Upper lobe of right lung (tissue), 1 donor: ENCODE measurements at regions not wholly inside any gene's neighbourhood (a gene's known extent, or its start where the extent isn't known, plus 50 kb on each side); places are given as distances from the start of the nearest gene placed in this dataset.

Source experiments
- ATAC-seq: fragments of 200-7000 bp; cut with Tn5 transposase; one replicate; pipeline ENCODE4 v1.9.1; 2020; ENCODE audit warnings: mild to moderate bottlenecking, moderate library complexity
- DNase-seq: peaks from one replicate; pipeline ENCODE4 v3.0.0-alpha.2; 2020
- H3K27ac ChIP-seq: fragments of 200-600 bp; one replicate; pipeline ENCODE4 v1.8.0; 2022
- H3K27me3 ChIP-seq: fragments of 200-600 bp; one replicate; pipeline ENCODE4 v1.8.0; 2022; ENCODE audit warnings: mild to moderate bottlenecking
- H3K36me3 ChIP-seq: fragments of 200-600 bp; one replicate; pipeline ENCODE4 v1.8.0; 2022
- H3K4me1 ChIP-seq: fragments of 200-600 bp; one replicate; pipeline ENCODE4 v1.8.0; 2022
- H3K4me3 ChIP-seq: fragments of 200-600 bp; one replicate; pipeline ENCODE4 v1.8.0; 2022; ENCODE audit warnings: mild to moderate bottlenecking
- H3K9me3 ChIP-seq: fragments of 200-600 bp; one replicate; pipeline ENCODE4 v1.8.0; 2022
- CTCF ChIP-seq: fragments of 200-600 bp; IDR thresholded peaks from one replicate; pipeline ENCODE4 v1.8.0; 2022; ENCODE audit warnings: antibody characterized with exemption
- intact Hi-C: fragments of 100-400 bp; cut with DNase I; formaldehyde crosslinking; loops from one replicate; pipeline ENCODE4 v1.11.0; 2022
- donor health status: DM: no; HTN: yes; CAD: no; lungs with severe emphysema.

GRCh38 chr1:119235120-119235519 is 94.7 kb upstream of the WARS2 start:
- H3K36me3 ChIP-seq = no peaks in the 10 kb centered on the region

DNA sequence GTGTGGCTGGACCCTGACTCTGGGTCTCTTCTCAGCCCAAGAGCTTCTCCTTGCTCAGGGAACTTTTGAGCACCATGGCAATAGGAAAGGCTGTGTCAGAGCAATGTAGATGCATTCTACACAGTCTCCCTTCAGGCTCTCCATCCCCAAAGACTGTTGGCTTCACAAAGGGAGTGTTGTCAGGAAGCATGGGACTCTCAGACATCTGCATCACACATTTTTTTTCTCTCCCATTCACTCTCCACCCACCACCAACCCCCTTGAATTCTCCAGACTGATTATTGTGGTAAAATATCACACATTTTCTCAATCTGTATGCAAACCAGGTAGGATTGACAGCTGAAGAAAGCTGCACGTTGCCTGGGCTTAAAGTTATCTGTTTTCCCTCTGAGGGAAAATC is 105.4 kb upstream of the WARS2 start:
- H3K27me3 ChIP-seq = no peaks in the 10 kb centered on the region
- DNase-seq (no peak), ATAC-seq (no peak)
- TF ChIP-seq CTCF = no peak
- no peaks in the 10 kb centered on the region for H3K36me3 ChIP-seq
- no peaks in the 10 kb centered on the region for H3K9me3 ChIP-seq
- H3K4me1 ChIP-seq = no peaks in the 10 kb centered on the region
- intact Hi-C loops = no loop called here
- H3K4me3 ChIP-seq = no peak overlapping the region
- no peak overlapping the region for H3K27ac ChIP-seq

More at GRCh38 chr1:119235120-119235519, 94.7 kb upstream of the WARS2 start:
- intact Hi-C loops = no loop called here
- Histone ChIP-seq H3K27me3 (no peaks in the 10 kb centered on the region), H3K4me1 (no peaks in the 10 kb centered on the region), H3K27ac (no peak overlapping the region), H3K9me3 (no peaks in the 10 kb centered on the region), H3K4me3 (no peak overlapping the region)
- ATAC-seq (no peak), DNase-seq (no peak)
- no peak for TF ChIP-seq CTCF

GRCh38 chr1:119249283-119249682 is 108.8 kb upstream of the WARS2 start:
- ATAC-seq = no peak
- intact Hi-C loops = no loop called here
- no peaks in the 10 kb centered on the region for H3K27me3 ChIP-seq
- no peaks in the 10 kb centered on the region for H3K36me3 ChIP-seq
- DNase-seq = no peak
- TF ChIP-seq CTCF = no peak
- H3K9me3 ChIP-seq = no peaks in the 10 kb centered on the region
- no peaks in the 10 kb centered on the region for H3K4me1 ChIP-seq
- H3K27ac ChIP-seq = no peak overlapping the region
- no peak overlapping the region for H3K4me3 ChIP-seq

DNA sequence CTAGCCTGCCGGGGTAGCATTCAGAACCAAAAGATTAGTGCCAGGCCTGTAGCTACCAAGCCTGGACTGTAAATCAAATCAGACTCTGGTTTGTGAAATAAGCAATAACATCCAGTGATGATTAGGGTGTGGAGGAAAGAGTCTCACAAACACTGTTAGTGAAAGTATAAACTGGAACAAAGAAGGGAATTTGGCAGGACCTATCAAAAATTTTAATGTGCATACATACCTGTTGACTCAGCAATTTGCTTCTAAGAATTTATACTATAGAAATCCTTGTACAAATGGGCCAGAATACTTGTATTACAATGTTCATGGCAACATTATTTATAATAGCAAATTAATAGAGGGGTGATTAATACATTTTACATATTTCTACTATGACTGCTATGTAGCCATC is 109.8 kb upstream of the WARS2 start:
- Histone ChIP-seq H3K27me3 (no peaks in the 10 kb centered on the region), H3K27ac (no peak overlapping the region), H3K9me3 (no peaks in the 10 kb centered on the region), H3K4me1 (no peaks in the 10 kb centered on the region), H3K36me3 (no peaks in the 10 kb centered on the region), H3K4me3 (no peak overlapping the region)
- intact Hi-C loops = no loop called here
- DNase-seq (no peak), ATAC-seq (no peak)
- no peak for TF ChIP-seq CTCF

DNA sequence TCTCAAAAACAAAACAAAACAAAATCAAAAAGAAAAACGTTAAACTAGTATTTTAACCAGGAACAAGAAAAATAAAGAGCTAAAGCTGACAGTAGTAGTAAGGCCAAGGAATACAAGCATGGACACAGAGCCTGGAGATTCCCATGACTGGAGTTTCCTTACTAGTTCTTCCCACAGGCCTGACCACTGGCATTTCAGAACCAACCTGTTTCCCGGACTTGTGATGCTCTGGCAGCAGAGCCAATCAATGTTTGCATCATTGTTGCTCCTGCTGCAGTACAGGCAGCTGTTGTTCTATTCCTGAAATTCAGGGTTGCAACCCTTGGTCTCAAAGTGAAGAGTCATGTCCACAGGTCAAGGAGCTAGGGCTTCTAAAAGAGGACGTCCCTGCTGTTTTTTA is 111.3 kb upstream of the WARS2 start:
- intact Hi-C loops = no loop called here
- Histone ChIP-seq H3K4me3 (no peak overlapping the region), H3K9me3 (no peaks in the 10 kb centered on the region), H3K27ac (no peak overlapping the region), H3K36me3 (no peaks in the 10 kb centered on the region), H3K4me1 (no peaks in the 10 kb centered on the region), H3K27me3 (no peaks in the 10 kb centered on the region)
- no peak for TF ChIP-seq CTCF
- ATAC-seq (no peak), DNase-seq (no peak)

DNA sequence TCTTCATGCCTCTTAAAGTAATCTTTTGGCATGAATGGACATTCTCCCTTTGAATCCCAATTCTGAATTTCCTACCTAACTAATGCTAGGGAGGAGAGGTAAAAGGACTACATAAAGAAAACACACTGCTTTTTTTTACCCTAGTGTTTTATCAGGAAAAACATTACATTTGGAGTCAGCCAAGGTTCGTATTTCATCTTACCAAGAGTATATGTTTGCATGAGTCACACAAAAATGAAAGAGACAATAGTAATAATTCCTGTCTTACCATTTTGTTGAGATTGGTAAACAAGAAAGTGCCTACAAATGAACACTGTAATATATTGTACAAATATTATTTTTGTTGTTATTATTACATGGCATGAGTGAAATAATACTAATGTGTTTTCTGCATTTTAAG is 112.9 kb upstream of the WARS2 start:
- intact Hi-C loops = no loop called here

More for the DNA sequence above, 112.9 kb upstream of the WARS2 start:
- ATAC-seq (no peak), DNase-seq (no peak)
- TF ChIP-seq CTCF = no peak
- Histone ChIP-seq H3K4me1 (no peaks in the 10 kb centered on the region), H3K27ac (no peak overlapping the region), H3K9me3 (no peaks in the 10 kb centered on the region), H3K4me3 (no peak overlapping the region), H3K27me3 (no peaks in the 10 kb centered on the region), H3K36me3 (no peaks in the 10 kb centered on the region)
